Activated naive CD4-positive, alpha-beta T cell treated with anti-CD3 and anti-CD28 coated beads, Interleukin-2, amount 50 U/mL, for 16 hours (primary cell): ENCODE measurements at regions not wholly inside any gene's neighbourhood (a gene's known extent, or its start where the extent isn't known, plus 50 kb on each side); places are given as distances from the start of the nearest gene placed in this dataset.
A peak's percentile ranks its signal among the peaks of the same experiment; 100 is the strongest.

Experiments
- DNase-seq: peaks from one replicate; pipeline ENCODE4 v3.0.0-alpha.2; 2020

DNA sequence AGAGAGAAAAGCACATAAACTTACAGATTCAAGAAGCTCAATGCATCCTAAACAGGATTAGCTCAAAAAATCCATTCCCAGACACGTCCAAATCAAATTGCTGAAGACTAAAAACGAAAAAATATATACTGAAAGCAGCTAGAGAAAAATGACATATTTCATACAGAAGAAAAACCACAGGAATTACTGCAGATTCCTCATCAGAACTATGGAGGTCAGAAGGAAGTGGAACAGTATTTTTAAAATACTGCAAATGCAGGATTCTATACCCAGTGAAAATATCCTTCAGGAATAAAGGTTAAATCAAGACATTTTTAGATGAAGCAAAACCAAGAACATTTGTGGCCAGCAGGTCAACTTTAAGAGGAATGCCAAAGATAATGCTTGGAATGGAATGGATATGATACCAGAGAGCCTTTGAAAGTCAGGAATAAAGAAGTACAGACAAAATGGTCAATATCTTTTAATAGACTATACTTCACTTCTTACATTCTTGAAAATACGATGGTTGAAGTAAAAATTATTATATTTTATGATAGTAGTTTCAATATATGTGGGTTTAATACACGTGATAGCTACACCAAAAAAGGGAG is 352.9 kb downstream of the CTTN start:
- no peak for DNase-seq

DNA sequence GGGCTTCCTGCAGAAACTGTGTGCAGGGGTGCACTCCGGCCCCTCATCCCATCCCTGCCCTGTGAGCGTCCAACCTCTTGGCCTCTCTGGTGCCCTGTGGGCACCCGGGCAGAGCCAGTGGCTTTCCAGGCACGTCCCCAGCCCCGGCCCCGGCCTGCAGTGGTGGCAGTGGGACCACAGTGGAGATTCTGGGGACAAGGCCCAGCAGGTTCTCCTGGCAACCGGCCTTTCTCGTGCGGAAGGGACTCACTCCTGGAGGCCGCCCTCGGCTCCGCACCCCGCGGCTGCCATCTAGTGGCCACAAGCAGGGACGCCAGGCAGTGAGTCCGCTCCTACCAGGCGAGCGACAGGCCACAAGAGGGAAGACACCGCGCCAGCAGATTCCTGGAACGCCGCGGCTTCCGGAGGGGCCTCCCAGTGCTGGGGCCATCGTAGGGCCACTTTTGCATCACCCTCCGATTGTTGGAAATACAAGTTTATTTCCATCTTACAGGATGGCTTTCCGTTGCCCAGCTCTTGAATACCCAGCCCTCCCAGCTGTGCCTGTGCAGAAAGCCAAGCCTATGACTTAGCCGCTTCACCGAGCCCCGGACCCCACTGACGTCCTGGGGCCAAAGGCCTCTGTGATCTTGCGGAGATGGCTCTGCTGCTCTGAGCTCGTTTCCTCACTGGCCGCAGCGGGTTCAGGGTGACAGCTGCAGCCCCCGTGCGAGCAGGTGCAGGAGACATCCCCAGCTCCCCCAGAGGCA is 357.3 kb downstream of the CTTN start:
- DNase-seq: peak; percentile 61

DNA sequence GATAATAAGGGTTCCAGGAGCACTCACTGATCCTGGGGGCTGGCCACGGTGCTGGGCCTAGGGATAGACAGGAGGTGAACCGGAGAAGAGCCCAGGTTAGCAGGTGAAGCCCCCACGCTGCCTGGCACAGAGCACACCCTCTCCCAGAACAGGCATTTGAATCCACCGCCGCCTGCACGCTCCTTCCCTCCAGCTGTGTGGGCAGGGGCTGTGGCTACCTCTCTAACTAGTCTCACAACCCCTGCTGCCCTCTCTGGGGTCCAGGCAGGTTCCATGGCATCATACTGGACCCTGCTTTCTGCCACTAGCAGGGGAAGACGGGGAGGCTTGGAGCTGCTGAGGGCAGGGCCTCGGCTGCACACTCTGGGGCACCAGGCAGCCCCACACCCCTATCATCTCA is 358.0 kb downstream of the CTTN start:
- no peak for DNase-seq

DNA sequence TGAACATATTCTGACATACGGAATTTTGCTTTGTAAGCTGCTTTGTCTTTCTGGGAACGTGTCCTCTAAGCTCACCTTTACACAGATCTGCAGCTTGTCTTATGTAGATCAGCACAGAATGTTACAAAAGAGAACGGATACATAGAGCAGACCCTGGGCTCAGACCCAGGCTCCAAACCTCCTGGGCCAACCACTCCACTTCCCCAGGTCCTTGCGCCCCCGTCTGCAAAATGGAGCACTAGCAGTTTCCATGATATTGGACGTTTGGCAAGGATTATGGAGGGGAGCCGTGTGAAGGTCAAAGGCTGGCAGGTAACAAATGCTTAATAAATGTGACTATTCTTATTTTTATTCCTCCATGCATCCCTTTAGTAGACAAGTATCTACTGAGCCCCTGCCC is 358.4 kb downstream of the CTTN start:
- no peak for DNase-seq

DNA sequence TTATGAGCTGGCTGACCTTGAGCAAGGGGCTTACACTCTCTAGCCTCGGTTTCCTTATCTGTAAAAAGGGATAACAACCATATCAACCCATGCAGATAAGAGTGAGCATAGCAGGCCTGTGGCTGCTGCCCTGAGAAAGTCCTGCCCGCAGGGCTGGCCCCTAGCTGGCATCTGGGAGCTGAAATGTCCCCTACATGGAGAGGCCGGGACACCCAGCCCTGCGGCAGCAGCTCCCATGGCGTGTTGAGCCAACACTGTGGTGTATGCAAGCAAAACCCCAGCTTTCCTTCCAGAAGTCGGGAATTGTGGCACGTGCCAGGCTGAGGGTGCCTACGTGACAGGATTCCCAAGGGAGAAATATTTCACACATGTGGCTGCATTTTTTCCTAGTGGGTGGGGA is 358.9 kb downstream of the CTTN start:
- no peak for DNase-seq

DNA sequence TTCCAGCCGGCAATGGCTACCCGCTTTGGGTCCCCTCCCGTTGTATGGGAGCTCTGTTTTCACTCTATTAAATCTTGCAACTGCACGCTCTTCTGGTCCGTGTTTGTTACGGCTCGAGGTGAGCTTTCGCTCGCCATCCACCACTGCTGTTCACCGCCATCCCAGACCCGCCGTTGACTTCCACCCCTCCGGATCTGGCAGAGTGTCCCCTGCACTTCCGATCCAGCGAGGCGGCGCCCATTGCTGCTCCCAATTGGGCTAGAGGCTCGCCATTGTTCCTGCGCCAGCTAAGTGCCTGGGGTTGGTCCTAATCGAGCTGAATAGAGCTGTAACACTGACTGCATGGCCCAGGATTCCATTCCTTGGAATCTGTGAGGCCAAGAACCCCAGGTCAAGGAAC is 359.9 kb downstream of the CTTN start:
- no peak for DNase-seq

DNA sequence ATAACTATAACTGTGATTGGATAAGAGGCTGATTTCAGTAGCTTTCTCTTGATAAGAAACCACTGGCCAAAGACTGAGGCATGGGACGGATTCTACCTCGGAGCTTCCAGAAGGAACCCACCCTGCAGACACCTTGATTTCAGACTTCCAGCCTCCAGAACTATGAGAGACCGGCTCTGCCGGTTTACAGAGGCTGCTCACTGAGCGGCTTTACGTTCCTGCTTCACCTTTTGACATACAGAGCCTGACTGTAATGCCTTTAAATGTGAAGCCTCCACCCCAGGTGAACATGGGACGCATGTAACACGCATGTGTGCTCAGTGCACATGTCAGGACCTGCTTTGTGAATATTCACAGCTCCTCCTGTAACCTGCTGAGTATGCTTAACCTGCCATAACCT is 361.5 kb downstream of the CTTN start:
- no peak for DNase-seq

DNA sequence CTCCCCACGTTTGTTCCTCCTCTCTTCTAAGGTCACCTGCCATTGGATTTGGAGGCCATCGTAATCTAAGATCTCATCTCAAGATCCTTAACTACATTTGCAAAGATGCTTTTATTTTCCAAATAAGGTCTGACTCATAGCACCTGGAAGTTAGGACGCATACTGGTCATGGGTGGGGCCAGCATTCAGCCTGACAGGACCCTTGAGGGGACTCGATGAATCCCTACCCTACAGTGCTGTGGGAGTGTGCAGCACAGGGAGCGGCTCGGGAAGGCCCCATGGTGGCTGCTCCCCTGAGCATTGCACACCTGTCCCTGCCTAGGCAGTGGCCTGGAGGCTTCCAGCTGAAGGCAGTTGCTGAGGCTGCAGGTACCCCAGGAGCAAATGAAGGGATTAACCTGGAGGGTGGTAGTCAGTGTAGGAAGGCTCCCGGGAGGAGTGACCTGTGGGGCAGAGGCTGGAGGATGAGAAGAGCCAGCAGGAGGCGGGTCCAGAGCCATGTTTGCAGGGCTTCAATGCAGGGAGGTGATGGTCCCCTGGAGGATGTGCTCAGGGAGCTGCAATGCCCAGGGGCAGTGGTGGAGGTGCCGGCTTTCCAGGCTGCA is 362.2 kb downstream of the CTTN start:
- no peak for DNase-seq

DNA sequence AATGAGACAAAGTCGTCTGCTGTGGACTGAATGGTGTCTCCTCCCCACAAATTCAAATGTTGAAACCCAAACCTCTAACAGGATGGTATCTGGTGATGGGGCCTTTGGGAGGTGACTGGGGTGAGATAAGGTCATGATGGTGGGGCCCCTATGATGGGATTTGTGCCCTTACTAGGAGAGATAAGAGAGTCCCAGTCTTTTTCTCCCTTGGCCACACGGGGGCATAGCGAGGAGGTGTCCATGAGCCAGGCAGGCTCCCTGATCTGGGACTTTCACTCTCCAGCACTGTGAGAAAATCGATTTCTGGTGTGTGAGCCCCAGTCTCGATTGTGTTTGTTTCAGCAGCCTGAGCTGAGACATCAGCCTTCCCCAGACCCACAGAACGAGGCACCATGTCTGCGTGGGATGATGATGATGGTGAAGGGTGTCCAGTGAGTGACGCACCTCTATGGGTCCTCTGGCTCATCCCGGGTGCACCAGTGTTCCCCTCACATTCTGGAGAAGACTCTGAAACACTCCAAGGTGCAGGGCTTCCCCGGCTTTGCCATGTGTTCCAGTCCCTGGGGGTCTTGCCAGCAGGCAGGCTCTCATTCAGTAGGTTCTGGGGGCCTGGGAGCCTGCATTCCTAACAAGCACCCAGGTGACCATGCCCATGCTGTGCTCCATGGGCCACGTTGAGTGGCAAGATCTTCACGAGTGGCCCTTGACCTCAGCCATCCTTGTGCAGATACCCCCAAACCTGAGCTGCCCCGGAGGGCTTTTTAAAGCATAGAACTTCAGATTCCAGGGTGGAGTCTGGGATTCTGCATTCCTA is 363.0 kb downstream of the CTTN start:
- DNase-seq: no peak

DNA sequence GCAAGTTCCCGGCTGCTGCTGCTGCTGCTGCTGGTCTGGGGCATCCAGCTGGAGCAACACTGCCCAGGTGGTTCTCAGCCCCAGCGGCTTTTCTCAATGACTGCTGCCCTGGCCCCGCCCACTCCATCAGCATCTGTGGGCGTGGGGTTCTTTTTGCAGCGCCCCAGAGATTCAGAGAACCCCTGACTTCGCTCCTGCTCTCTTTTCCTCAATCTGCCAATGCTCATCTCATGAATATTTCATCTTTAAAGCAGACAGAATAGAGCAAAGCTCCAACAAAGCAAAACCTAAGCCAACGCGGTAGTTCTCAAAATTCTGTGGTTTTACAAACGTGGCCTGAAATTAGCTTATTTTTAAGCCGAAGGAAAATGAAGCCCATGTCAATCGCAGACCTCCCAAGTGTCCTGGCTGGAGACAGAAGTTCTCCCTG is 363.6 kb downstream of the CTTN start:
- DNase-seq: no peak

DNA sequence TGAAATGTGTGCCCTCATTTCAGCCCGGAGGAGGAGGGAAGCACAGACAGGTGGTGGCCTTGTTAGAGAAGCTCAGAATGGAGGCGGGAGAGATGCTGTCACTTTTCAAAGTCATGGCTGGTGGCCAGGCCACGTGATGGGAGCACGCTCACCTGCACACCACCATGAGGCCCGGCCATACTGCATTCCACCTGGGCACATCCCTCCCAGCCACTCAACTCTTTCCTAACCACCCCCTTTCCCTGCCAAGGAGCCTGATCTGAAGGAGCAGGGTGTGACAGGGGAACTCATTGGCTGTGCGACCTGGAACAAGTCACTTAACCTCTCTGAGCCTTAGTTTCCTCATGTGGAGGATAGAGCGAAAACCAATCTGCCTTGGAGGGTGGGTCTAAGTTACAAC is 364.5 kb downstream of the CTTN start:
- DNase-seq: no peak

DNA sequence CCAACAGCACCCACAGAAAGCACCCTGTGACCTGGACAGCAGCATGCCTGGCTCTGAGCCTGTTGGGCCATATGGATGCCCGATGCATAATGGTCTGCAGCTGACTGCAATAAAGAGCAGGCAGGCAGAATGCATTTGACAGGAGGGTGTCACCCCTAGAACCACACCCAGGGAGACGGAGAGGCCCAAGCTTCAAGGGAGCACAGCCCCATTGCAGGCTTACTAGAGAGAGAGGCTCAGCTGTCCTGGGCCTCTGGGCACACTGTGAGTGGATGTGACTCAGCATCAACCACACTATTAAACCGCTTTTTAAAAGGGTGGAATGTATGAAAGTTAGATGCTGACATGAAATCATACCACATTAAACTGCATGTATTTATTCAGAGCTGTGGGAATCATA is 365.3 kb downstream of the CTTN start:
- no peak for DNase-seq

DNA sequence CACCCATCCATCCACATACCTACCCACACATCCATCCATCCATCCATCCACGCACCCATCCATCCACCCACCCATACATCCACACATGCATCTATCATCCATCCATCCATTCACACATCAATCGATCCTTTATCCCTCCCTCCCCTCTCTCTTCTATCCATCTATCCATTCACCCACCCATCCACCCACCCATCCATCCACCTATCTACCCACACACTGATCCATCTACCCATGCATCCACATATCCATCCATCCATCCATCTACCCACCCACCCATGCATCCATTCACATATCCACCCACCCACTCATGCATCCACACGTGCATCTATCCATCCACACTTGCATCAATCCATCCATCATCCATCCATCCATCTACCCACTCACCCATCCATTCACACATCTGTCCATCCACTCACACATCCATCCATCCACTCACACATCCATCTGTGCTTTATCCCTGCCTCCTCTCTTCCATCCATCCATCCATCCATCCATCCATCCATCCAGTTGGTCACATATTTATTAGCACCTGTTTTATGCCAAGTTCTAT is 366.1 kb downstream of the CTTN start:
- DNase-seq: no peak

DNA sequence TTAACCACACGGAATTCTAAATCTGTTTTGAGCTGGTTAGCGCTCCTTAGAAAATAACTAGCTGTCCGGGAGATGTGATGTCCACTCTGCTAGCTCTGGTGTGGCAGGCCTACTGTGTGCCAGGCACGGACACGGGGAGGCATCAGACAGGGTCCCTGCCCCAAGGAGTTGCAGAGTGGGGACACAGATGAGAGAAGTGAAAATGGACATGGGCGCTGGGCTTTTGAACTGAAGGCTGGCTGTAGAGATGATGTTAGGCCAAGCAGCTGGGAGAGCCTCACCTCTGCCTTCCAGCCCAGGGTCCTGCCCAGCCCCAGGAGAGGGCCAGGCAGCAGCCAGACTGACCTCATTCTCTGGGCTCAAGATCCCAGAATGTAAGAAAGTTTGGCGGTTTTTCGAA is 368.6 kb downstream of the CTTN start:
- DNase-seq: no peak

DNA sequence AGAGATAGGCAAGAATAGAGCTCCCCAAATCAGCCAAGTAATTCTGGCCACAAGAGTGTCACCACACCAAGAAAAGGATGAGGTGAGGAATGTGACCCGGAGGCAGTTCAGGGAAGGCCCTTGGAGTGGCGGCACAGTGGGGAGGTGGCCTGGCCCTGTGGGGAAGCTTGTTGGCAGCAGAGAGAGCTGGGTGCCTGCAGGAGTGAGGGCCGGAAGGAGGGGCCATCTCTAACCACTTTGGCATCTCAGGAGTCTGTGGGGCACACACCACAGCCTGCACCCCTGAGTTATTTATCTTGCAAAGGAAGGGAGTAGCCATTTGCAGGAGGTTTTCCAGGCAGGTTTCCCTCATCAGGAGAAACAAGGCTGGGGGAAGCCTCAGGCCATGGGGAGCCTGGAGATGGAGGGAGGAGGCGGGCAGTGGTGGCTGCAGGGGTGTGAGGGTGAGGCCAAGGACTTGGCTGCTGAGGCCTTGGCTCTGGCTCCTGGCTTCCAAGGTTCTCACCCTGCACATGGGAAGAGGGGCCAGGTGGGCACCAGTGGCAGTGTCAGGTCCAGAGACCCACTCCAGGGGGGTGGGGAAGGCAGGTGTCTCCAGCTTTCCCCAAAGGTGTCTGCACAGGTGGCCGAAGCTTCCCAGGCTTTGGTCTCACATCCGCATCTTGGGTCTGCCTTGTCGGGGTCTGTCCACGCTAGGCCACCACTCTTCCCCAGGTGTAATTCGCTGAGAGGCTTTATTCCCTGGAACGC is 370.2 kb downstream of the CTTN start:
- DNase-seq: no peak

DNA sequence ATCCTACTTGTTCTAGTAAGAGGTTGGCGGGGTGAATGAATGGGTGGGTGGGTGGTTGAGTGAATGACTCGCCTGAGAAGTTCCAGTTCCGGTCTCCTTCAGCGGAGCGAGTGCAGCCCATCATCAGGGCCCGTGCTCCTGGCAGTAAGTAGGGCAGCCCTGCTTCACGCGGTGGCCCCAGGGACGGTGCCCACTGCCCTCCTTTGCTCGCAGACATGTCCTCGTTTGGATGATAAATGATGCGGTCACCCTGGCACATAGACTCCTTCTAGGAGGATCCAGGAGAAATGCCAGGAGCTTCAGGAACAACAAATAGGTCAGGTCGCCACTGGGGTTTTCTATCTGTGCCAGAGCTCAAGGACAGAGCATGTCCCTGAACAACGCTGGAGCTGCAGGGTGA is 370.8 kb downstream of the CTTN start:
- no peak for DNase-seq

DNA sequence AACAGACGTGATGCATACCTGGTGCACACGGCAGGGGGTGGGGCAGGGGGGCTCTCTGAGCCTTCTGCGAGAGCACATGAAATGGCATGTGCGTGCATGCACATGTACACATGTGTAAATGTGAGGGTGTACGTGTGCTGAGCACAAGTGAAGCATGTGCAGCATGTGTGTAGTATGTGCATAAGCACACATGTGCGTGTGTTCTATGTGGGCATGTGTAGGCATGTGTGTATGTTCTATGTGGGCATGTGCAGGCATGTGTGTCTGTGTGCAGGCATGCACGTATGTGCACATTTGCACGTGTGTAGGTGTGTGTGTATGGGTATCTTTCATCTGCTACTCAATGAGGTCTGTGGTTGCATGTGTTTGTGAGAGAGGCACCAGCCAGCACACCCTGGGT is 371.2 kb downstream of the CTTN start:
- DNase-seq: no peak

DNA sequence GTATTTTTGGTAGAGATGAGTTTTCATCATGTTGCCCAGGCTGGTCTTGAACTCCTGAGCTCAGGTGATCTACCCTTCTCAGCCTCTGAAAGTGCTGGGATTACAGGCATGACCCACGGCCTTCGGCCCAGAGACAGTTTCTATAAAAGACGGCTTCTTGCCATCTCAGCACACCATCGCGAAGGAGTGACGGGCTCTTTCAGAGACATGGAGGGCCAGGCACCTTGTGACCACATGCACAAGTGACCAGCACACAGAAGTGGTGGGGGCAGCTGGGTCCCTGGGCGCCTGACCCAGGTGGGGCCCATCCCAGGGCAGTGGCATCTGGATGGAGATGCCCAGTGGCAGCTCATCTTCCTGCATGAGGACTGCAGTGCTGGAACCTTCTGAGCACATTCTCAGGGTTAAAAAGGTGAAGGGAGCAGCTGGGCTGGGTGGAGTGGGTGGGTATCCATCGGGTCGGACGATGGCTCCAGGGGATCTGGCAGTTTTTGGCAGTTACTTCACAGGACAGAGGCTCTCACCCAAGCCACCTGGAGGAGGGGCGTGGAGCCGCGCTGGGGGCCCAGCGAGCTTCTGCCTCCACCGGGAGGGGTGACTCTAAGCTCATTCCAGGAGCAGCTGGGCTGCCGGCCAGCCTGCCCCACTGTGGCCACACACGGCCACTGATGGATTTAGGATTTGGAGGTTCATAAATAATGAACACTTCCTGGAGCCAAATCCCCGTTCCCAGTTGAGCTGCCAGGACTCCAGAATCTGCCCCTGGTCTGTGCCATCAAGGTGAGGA is 373.0 kb downstream of the CTTN start:
- DNase-seq: no peak

DNA sequence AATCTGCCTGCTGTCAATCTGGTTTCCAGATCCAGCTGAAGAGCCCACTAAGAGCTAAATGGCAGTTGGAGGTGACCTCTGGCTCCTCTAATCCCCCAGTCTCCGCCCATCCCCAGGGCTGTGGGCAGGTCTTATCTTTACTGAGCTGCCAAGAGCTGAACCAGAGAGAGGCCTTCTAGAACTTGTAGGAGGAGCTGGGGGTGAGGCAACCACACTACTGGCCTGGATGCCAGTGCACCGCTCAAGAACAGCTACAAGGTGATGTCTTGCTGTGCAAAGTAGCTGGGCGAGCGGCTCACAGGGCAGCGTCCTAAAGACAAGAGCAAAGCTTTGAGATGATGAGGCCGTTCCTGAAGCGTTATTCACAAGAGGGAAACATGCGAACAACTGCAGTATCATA is 374.6 kb downstream of the CTTN start:
- no peak for DNase-seq

DNA sequence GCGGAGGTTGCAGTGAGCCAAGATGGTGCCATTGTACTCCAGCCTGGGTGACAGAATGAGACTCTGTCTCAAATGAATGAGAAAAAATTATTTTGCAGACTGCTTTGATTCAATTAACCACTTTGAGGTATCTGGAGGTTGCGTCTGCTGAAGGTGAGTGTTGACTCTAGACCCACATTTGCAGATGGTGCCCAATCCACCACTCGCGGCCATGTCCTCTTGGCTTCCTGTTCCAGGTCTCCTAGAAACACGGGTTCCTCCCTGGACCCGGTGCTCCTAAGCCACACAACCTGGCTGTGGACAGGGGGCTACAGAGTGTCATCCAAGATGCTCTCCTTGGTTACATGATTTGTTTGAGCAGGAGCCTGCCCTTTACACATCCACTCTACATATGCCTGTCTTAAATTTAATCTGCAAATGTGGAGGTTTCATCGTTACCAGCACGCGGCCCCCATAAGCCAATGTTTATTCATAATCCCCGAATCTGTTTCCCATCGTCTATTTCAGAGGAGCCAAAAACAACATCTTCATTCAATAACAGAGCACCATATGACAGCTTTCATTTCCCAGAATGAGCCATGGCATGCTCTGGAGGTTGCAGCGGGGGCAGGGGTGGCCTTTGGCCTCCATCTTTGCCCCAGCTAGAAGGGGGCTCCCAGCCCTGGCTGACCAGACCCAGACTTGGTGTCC is 377.2 kb downstream of the CTTN start:
- DNase-seq: no peak

DNA sequence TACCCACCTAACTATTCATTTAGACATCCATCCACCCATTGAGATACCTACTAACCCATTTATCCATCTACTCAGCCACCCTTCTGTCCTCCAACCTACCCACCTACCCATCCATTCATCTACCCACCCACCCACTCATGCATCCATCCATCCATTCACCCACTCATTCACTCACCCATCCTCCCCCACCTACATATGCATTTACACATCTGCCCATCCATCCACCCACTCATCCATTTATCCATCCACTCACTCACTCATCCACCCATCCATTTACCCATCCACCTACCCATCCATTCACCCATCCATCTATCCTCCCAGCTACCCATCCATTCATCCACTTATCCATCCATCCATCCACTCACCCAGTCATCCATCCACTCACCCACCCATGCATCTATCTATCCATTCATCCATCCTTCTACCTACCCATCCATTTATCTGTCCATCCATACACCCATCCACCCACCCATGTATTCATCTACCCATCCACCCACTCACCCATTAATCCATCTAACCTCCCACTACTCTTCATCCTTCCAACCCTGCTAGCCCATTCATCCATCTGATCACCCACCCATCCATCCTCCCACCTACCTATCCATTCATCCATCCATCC is 378.7 kb downstream of the CTTN start:
- DNase-seq: no peak
